Thyroid gland (tissue), 4 donors: ENCODE measurements at regions not wholly inside any gene's neighbourhood (a gene's known extent, or its start where the extent isn't known, plus 50 kb on each side); places are given as distances from the start of the nearest gene placed in this dataset.

ENCODE experiments used
- DNase-seq, 2 donors: peaks; one replicate each; pipeline ENCODE4 v3.0.0-alpha.2; 2019
- H3K27ac ChIP-seq, 3 donors: fragments of 200-600 bp; sonication (generic); 1 replicate in 2 of 3; 2 replicates in 1 of 3; pipeline ENCODE4 v1.5.1; 2016 to 2019; ENCODE audit warnings: mild to moderate bottlenecking in 1 of 3, moderate library complexity in 1 of 3
- H3K27me3 ChIP-seq: fragments of 200-600 bp; sonication (generic); one replicate; pipeline ENCODE4 v1.5.1; 2019
- H3K36me3 ChIP-seq, 2 donors: fragments of 200-600 bp; sonication (generic); one replicate each; pipeline ENCODE4 v1.5.1; 2016 to 2019
- H3K4me1 ChIP-seq, 2 donors: fragments of 200-600 bp; sonication (generic); one replicate each; pipeline ENCODE4 v1.5.1; 2017 to 2019
- H3K4me3 ChIP-seq, 3 donors: fragments of 200-600 bp; sonication (generic); replicated peaks in 1 of 3; 1 replicate in 2 of 3; 2 replicates in 1 of 3; pipeline ENCODE4 v1.5.1; 2016; ENCODE audit warnings: mild to moderate bottlenecking in 1 of 3
- H3K9me3 ChIP-seq: fragments of 200-600 bp; sonication (generic); one replicate; pipeline ENCODE4 v1.5.1; 2017
- CTCF ChIP-seq, 6 experiments: fragments of 200-600 bp in 3 of 6; fragments of 450-650 bp in 3 of 6; sonication (generic) in 3 of 6; IDR thresholded peaks; one replicate each; pipeline ENCODE4 v1.5.1; 2016 to 2019; ENCODE audit warnings: antibody characterized with exemption in 6 of 6, mild to moderate bottlenecking in 2 of 6, inconsistent platforms in 1 of 6, moderate library complexity in 1 of 6
- POLR2A ChIP-seq, 2 donors: fragments of 450-650 bp; IDR thresholded peaks; one replicate each; pipeline ENCODE4 v1.6.1; 2017; ENCODE audit warnings: antibody characterized with exemption in 2 of 2, mild to moderate bottlenecking in 2 of 2, moderate library complexity in 1 of 2
- WGBS, 2 donors: methylation state at CpG; one replicate each; pipeline ENCODE4 v1.1.5; 2017; 5-methylcytosine and 5-hydroxymethylcytosine counted together
- intact Hi-C: fragments of 100-400 bp; cut with DNase I; formaldehyde crosslinking; loops from one replicate; pipeline ENCODE4 v1.15.1; 2023

- peak; percentile 60 to 65 for DNase-seq
- WGBS, 2 donors, result 20 to 30% methylated on average over 2 of the region's 2 CpGs
- intact Hi-C loops, result no loop called here
- no peak for TF ChIP-seq CTCF (IDR thresholded peaks at IDR 0.05)
- peak in 1 of 2 donors; percentile 48 for TF ChIP-seq POLR2A (IDR thresholded peaks at IDR 0.05)
- H3K27ac ChIP-seq, result peak overlapping the region in 1 of 3 donors; percentile 87
- no peaks in the 10 kb centered on the region for H3K9me3 ChIP-seq
- H3K27me3 ChIP-seq, result no peaks in the 10 kb centered on the region
- H3K36me3 ChIP-seq, result no peaks in the 10 kb centered on the region
- H3K4me1 ChIP-seq, result peaks cover 35 to 73% of the 10 kb centered on the region in 2 donors
- no peak overlapping the region for H3K4me3 ChIP-seq
Observed at GRCh38 chr20:50335105-50335504, 144.5 kb downstream of the CEBPB start.

GRCh38 chr20:50335866-50336265, 145.2 kb downstream of the CEBPB start:
- WGBS, 2 donors, result 93% methylated on average over 7 of the region's 7 CpGs

GRCh38 chr20:50336661-50337060, 146.0 kb downstream of the CEBPB start:
- 82 to 92% methylated on average over 6 of the region's 6 CpGs for WGBS, 2 donors

More at GRCh38 chr20:50335866-50336265, 145.2 kb downstream of the CEBPB start:
- DNase-seq, result no peak
- intact Hi-C loops, result no loop called here
- Histone ChIP-seq H3K36me3 (no peaks in the 10 kb centered on the region), H3K27me3 (no peaks in the 10 kb centered on the region), H3K4me1 (peaks cover 31 to 66% of the 10 kb centered on the region in 2 donors), H3K27ac (no peak overlapping the region), H3K9me3 (no peaks in the 10 kb centered on the region), H3K4me3 (no peak overlapping the region)
- no peak for TF ChIP-seq POLR2A (IDR thresholded peaks at IDR 0.05)
- no peak for TF ChIP-seq CTCF (IDR thresholded peaks at IDR 0.05)

GRCh38 chr20:50337521-50338466, 147.2 kb downstream of the CEBPB start:
- Histone ChIP-seq H3K27me3 (no peaks in the 10 kb centered on the region), H3K9me3 (no peaks in the 10 kb centered on the region), H3K27ac (peak overlapping the region in 2 of 3 donors; percentile 76 to 77), H3K4me1 (peaks cover 15 to 53% of the 10 kb centered on the region in 2 donors), H3K36me3 (no peaks in the 10 kb centered on the region), H3K4me3 (no peak overlapping the region)
- DNase-seq, result no peak
- no peak for TF ChIP-seq CTCF (IDR thresholded peaks at IDR 0.05)
- TF ChIP-seq POLR2A (IDR thresholded peaks at IDR 0.05), result no peak
- intact Hi-C loops, result no loop called here
- WGBS, 2 donors, result 91 to 96% methylated on average over 13 of the region's 13 CpGs

More at GRCh38 chr20:50336661-50337060, 146.0 kb downstream of the CEBPB start:
- H3K36me3 ChIP-seq, result no peaks in the 10 kb centered on the region
- H3K4me1 ChIP-seq, result peaks cover 23 to 58% of the 10 kb centered on the region in 2 donors
- no peak overlapping the region for H3K27ac ChIP-seq
- no peaks in the 10 kb centered on the region for H3K9me3 ChIP-seq
- TF ChIP-seq CTCF (IDR thresholded peaks at IDR 0.05) (no peak), POLR2A (IDR thresholded peaks at IDR 0.05) (no peak)
- H3K4me3 ChIP-seq, result no peak overlapping the region
- no peaks in the 10 kb centered on the region for H3K27me3 ChIP-seq
- intact Hi-C loops, result no loop called here
- no peak for DNase-seq
